Natural killer cell (primary cell): ENCODE measurements at regions not wholly inside any gene's neighbourhood (a gene's known extent, or its start where the extent isn't known, plus 50 kb on each side); places are given as distances from the start of the nearest gene placed in this dataset.

ENCODE experiments used
- ATAC-seq, 3 donors: fragments of 150-1000 bp in 2 of 3; fragments of 200-7000 bp in 1 of 3; cut with Tn5 transposase; 1 replicate in 1 of 3; 2 replicates in 2 of 3; pipeline ENCODE4 v1.10.0; 2021; ENCODE audit warnings: mild to moderate bottlenecking in 2 of 3, moderate library complexity in 2 of 3
- DNase-seq, 2 donors: peaks; one replicate each; pipeline versions ENCODE4 v3.0.0 to v3.0.0-alpha.2; 2013 to 2021; ENCODE audit warnings: mixed read lengths in 1 of 2
- H3K27ac ChIP-seq: one replicate; pipeline ENCODE4 v1.5.1; 2013; ENCODE audit warnings: mild to moderate bottlenecking, low read length
- H3K27me3 ChIP-seq: one replicate; pipeline ENCODE4 v1.6.1; 2013; ENCODE audit warnings: low read length; ENCODE audit not compliant: control insufficient read depth, insufficient read depth
- H3K36me3 ChIP-seq: one replicate; pipeline ENCODE4 v1.6.1; 2013; ENCODE audit warnings: low read length; ENCODE audit not compliant: control insufficient read depth, insufficient read depth
- H3K4me1 ChIP-seq: one replicate; pipeline ENCODE4 v1.6.1; 2013; ENCODE audit warnings: low read length; ENCODE audit not compliant: control insufficient read depth, insufficient read depth
- H3K4me3 ChIP-seq: one replicate; pipeline ENCODE4 v1.5.1; 2013; ENCODE audit warnings: low read length
- H3K9me3 ChIP-seq: one replicate; pipeline ENCODE4 v1.6.1; 2013; ENCODE audit warnings: low read length; ENCODE audit not compliant: control insufficient read depth, insufficient read depth
- H3K27ac Mint-ChIP-seq, 2 donors: one replicate each; pipeline ENCODE4 v1.8.0; 2022; ENCODE audit warnings: mild to moderate bottlenecking in 2 of 2, mixed read lengths in 2 of 2, moderate library complexity in 1 of 2
- H3K27me3 Mint-ChIP-seq, 2 donors: one replicate each; pipeline ENCODE4 v1.8.0; 2022; ENCODE audit warnings: low read depth in 2 of 2, mixed read lengths in 2 of 2
- H3K36me3 Mint-ChIP-seq: one replicate; pipeline ENCODE4 v1.8.0; 2022; ENCODE audit warnings: mixed read lengths
- H3K4me1 Mint-ChIP-seq, 2 donors: one replicate each; pipeline ENCODE4 v1.8.0; 2022; ENCODE audit warnings: mixed read lengths in 2 of 2
- H3K4me3 Mint-ChIP-seq: one replicate; pipeline ENCODE4 v1.8.0; 2022; ENCODE audit warnings: mild to moderate bottlenecking, moderate library complexity, mixed read lengths
- H3K9me3 Mint-ChIP-seq, 2 donors: one replicate each; pipeline ENCODE4 v1.8.0; 2022; ENCODE audit warnings: mixed read lengths in 2 of 2
- CTCF ChIP-seq: fragments of 200-600 bp; IDR thresholded peaks from one replicate; pipeline ENCODE4 v1.8.0; 2022; ENCODE audit warnings: antibody characterized with exemption
- WGBS: methylation state at CpG from one replicate; pipeline ENCODE4 v1.1.7; 2013; ENCODE audit warnings: missing lambda C conversion rate; ENCODE audit not compliant: insufficient coverage; 5-methylcytosine and 5-hydroxymethylcytosine counted together
- intact Hi-C: fragments of 100-400 bp; cut with micrococcal nuclease; formaldehyde crosslinking; loops from one replicate; pipeline ENCODE4 v1.14.2; 2022

GRCh38 chr9:32708480-32709150 lies 73.1 kb upstream of the TAF1L start:
- Mint-ChIP-seq H3K4me3 (no peak overlapping the region), H3K4me1 (no peaks in the 10 kb centered on the region), H3K27me3 (no peaks in the 10 kb centered on the region), H3K9me3 (peaks cover 0 to 3% of the 10 kb centered on the region in 2 donors), H3K27ac (no peak overlapping the region), H3K36me3 (no peaks in the 10 kb centered on the region)
- 50% methylated on average over 2 of the region's 3 CpGs for WGBS
- TF ChIP-seq CTCF, result no peak
- Histone ChIP-seq H3K36me3 (no peaks in the 10 kb centered on the region), H3K27ac (no peak overlapping the region), H3K9me3 (no peaks in the 10 kb centered on the region), H3K27me3 (no peaks in the 10 kb centered on the region), H3K4me1 (no peaks in the 10 kb centered on the region), H3K4me3 (no peak overlapping the region)
- DNase-seq (no peak), ATAC-seq (no peak)
- intact Hi-C loops, result no loop called here

DNA sequence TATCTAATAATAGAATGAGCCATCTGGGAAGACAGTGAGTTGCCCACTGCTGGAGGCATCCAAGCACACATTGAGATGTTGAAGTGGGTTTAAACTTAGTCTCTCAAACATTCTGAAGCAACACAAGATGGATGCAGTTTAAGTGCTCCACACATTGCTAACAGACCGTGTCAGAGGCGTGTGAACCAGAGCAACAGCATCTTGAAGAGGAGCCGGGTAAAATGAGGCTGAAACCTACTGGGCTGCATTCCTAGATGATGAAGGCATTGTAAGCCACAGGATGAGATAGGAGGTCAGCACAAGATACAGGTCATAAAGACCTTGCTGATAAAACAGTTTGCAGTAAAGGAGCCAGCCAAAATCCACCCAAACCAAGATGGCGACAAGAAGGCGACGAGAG lies 73.5 kb upstream of the TMEM215 start:
- H3K9me3 ChIP-seq, result no peaks in the 10 kb centered on the region
- H3K4me1 ChIP-seq, result no peaks in the 10 kb centered on the region
- H3K36me3 ChIP-seq, result no peaks in the 10 kb centered on the region
- no peak overlapping the region for H3K4me3 ChIP-seq
- DNase-seq (no peak), ATAC-seq (no peak)
- H3K4me1 Mint-ChIP-seq, result no peaks in the 10 kb centered on the region
- intact Hi-C loops, result no loop called here
- TF ChIP-seq CTCF, result no peak
- no peaks in the 10 kb centered on the region for H3K27me3 Mint-ChIP-seq
- no peak overlapping the region for H3K4me3 Mint-ChIP-seq
- H3K27ac Mint-ChIP-seq, result no peak overlapping the region
- H3K27ac ChIP-seq, result no peak overlapping the region
- WGBS, result 95% methylated on average over 6 of the region's 6 CpGs
- H3K9me3 Mint-ChIP-seq, result peaks cover 0 to 3% of the 10 kb centered on the region in 2 donors
- H3K36me3 Mint-ChIP-seq, result no peaks in the 10 kb centered on the region
- H3K27me3 ChIP-seq, result no peaks in the 10 kb centered on the region

GRCh38 chr9:32716425-32716824 lies 66.9 kb upstream of the TMEM215 start:
- no peaks in the 10 kb centered on the region for H3K9me3 ChIP-seq
- H3K27ac ChIP-seq, result no peak overlapping the region
- no peak overlapping the region for H3K4me3 Mint-ChIP-seq
- DNase-seq (no peak), ATAC-seq (no peak)
- no peaks in the 10 kb centered on the region for H3K27me3 ChIP-seq
- H3K27me3 Mint-ChIP-seq, result peaks cover 0 to 3% of the 10 kb centered on the region in 2 donors
- no peak for TF ChIP-seq CTCF
- WGBS, result 100% methylated on average over 1 of the region's 1 CpG
- no peaks in the 10 kb centered on the region for H3K4me1 ChIP-seq
- H3K36me3 Mint-ChIP-seq, result no peaks in the 10 kb centered on the region
- H3K4me1 Mint-ChIP-seq, result no peaks in the 10 kb centered on the region
- intact Hi-C loops, result no loop called here
- no peak overlapping the region for H3K27ac Mint-ChIP-seq
- no peaks in the 10 kb centered on the region for H3K36me3 ChIP-seq
- peaks cover 0 to 3% of the 10 kb centered on the region in 2 donors for H3K9me3 Mint-ChIP-seq
- H3K4me3 ChIP-seq, result no peak overlapping the region

DNA sequence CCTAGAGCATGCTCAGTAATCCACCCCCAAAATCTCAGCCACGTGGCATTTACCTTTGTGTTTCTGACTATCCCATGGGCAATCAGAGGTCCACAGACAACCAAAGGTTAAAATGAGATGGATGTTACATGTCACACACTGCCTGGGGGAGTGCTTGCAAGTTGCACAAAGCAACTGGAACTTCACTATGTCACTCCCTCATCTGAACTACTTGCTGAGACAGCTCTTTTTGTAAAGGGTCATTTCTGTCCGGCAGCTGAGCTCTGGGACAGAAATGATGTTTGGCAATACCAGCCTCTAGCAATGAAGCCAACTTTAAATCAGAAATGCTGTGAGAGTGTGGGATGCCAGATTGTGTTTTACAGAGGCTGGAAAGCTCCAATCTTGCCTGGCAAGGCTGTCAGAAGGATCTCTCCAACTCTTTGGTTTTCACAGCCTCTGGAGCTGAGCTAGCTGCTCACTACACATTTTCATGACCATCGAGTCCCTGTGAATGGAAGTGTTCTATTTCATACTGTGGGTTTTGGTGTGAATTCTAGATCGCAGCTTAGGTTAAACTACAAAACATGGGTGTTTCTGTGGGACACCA lies 66.3 kb upstream of the TMEM215 start:
- Histone ChIP-seq H3K27me3 (no peaks in the 10 kb centered on the region), H3K9me3 (no peaks in the 10 kb centered on the region), H3K27ac (no peak overlapping the region), H3K36me3 (no peaks in the 10 kb centered on the region), H3K4me1 (no peaks in the 10 kb centered on the region), H3K4me3 (no peak overlapping the region)
- H3K27ac Mint-ChIP-seq, result no peak overlapping the region
- H3K27me3 Mint-ChIP-seq, result peaks cover 0 to 3% of the 10 kb centered on the region in 2 donors
- H3K9me3 Mint-ChIP-seq, result peaks cover 0 to 3% of the 10 kb centered on the region in 2 donors
- H3K36me3 Mint-ChIP-seq, result no peaks in the 10 kb centered on the region
- WGBS, result 76% methylated on average over 4 of the region's 4 CpGs
- ATAC-seq (no peak), DNase-seq (no peak)
- TF ChIP-seq CTCF, result no peak
- no peak overlapping the region for H3K4me3 Mint-ChIP-seq
- intact Hi-C loops, result no loop called here
- no peaks in the 10 kb centered on the region for H3K4me1 Mint-ChIP-seq
